Stimulated activated CD4-positive, alpha-beta T cell treated with anti-CD3 and anti-CD28 coated beads, Interleukin-4, amount 100 ng/mL, for 48 hours (primary cell): ENCODE measurements at regions not wholly inside any gene's neighbourhood (a gene's known extent, or its start where the extent isn't known, plus 50 kb on each side); places are given as distances from the start of the nearest gene placed in this dataset.

Experiments
- DNase-seq, 2 donors: peaks; one replicate each; pipeline ENCODE4 v3.0.0-alpha.2; 2020; ENCODE audit warnings: low read depth in 2 of 2

GRCh38 chr2:121095257-121096080 lies 189.5 kb downstream of the TFCP2L1 start:
- no peak for DNase-seq

GRCh38 chr2:121096611-121097010 lies 188.4 kb downstream of the TFCP2L1 start:
- no peak for DNase-seq

- no peak for DNase-seq
Measured at GRCh38 chr2:121098556-121098955, 186.4 kb downstream of the TFCP2L1 start.

GRCh38 chr2:121099329-121100290 lies 185.4 kb downstream of the TFCP2L1 start:
- DNase-seq: no peak

GRCh38 chr2:121101093-121101715 lies 183.8 kb downstream of the TFCP2L1 start:
- no peak for DNase-seq

GRCh38 chr2:121102941-121103340 lies 182.1 kb downstream of the TFCP2L1 start:
- no peak for DNase-seq

GRCh38 chr2:121103960-121104359 lies 181.0 kb downstream of the TFCP2L1 start:
- DNase-seq: no peak

- no peak for DNase-seq
Measured at GRCh38 chr2:121104721-121105141, 180.3 kb downstream of the TFCP2L1 start.

GRCh38 chr2:121110924-121111323 lies 174.1 kb downstream of the TFCP2L1 start:
- no peak for DNase-seq

- DNase-seq: no peak
Measured at GRCh38 chr2:121118951-121119350, 166.1 kb downstream of the TFCP2L1 start.

GRCh38 chr2:121120411-121120810 lies 164.6 kb downstream of the TFCP2L1 start:
- no peak for DNase-seq

GRCh38 chr2:121120991-121121390 lies 164.0 kb downstream of the TFCP2L1 start:
- DNase-seq: no peak

- no peak for DNase-seq
Measured at GRCh38 chr2:121121661-121122060, 163.3 kb downstream of the TFCP2L1 start.

GRCh38 chr2:121123268-121123667 lies 161.7 kb downstream of the TFCP2L1 start:
- no peak for DNase-seq

GRCh38 chr2:121124330-121124729 lies 160.7 kb downstream of the TFCP2L1 start:
- no peak for DNase-seq

GRCh38 chr2:121125350-121125749 lies 159.7 kb downstream of the TFCP2L1 start:
- DNase-seq: no peak

GRCh38 chr2:121128741-121129659 lies 156.0 kb downstream of the TFCP2L1 start:
- peak in 1 of 2 donors; percentile 2 for DNase-seq

GRCh38 chr2:121129692-121130091 lies 155.3 kb downstream of the TFCP2L1 start:
- DNase-seq: no peak

GRCh38 chr2:121130301-121130850 lies 154.6 kb downstream of the TFCP2L1 start:
- DNase-seq: no peak

GRCh38 chr2:121131375-121131774 lies 153.6 kb downstream of the TFCP2L1 start:
- DNase-seq: no peak
